ENCODE measurements at regions not wholly inside any gene's neighbourhood (a gene's known extent, or its start where the extent isn't known, plus 50 kb on each side); places are given as distances from the start of the nearest gene placed in this dataset.

GRCh38 chr6:14047151-14047740 is 70.3 kb upstream of the CD83 start:
- TF ChIP-seq ZNF274 (IDR thresholded peaks at IDR 0.05; ENCODE audit: low read depth, low read length) (no peak), SUZ12 (IDR thresholded peaks at IDR 0.05; ENCODE audit: extremely low read depth, insufficient read depth, insufficient read length) (no peak), YY1 (IDR thresholded peaks at IDR 0.05; ENCODE audit: insufficient read depth, insufficient read length) (no peak)
